ENCODE measurements at regions not wholly inside any gene's neighbourhood (a gene's known extent, or its start where the extent isn't known, plus 50 kb on each side); places are given as distances from the start of the nearest gene placed in this dataset.
"Not testable (repeated sequence)": the region's sequence is repeated elsewhere in the genome, so short reads cannot be mapped to it uniquely, and the experiment has no call there.

GRCh38 chr21:28032652-28033051 lies 960.0 kb downstream of the LTN1 start:
- not testable (repeated sequence) for TF ChIP-seq CTCF, POLR2A (IDR thresholded peaks at IDR 0.05)
